NCI-H1417 (cell line): ENCODE measurements at regions not wholly inside any gene's neighbourhood (a gene's known extent, or its start where the extent isn't known, plus 50 kb on each side); places are given as distances from the start of the nearest gene placed in this dataset.
"Not testable (repeated sequence)": the region's sequence is repeated elsewhere in the genome, so short reads cannot be mapped to it uniquely, and the experiment has no call there.

Experiments used
- DNase-seq, 3 experiments: peaks; one replicate each; lab custom pipeline; 2025; lab: John Stamatoyannopoulos, UW

DNA sequence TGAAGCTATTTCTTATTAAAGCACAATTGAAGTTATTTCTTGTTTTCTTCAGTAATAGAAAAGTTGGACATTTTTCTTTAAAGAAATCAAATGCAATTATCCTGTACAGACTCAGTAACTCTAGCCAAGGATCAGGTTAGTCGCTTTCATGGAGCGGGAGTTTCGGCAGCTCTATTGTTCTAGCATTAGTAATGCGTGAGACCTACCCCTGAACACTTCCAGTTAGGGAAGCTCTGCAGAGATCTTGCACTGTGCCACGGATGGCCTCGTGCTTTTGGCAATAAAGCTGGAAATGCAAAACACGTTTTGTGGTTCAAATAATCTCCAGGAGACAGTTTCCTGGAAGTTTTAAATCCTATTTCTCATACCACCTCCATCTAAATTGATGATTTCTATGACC, 488.4 kb downstream of the SETD4 start:
- no peak for DNase-seq

DNA sequence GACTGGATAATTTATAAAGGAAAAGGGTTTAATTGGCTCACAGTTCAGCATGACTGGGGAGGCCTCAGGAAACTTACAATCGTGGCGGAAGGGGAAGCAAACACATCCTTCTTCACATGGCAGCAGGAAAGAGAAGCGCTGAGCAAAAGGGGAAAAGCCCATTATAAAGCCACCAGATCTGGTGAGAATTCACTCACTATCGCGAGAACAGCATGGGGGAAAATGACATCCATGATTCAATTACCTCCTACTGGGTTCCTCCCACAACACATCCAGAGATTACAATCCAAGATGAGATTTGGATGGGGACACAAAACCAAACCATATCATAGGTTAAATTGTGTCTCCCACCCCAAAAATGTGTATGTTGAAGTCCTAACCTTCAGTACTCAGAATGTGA, 491.7 kb downstream of the SETD4 start:
- DNase-seq: no peak

DNA sequence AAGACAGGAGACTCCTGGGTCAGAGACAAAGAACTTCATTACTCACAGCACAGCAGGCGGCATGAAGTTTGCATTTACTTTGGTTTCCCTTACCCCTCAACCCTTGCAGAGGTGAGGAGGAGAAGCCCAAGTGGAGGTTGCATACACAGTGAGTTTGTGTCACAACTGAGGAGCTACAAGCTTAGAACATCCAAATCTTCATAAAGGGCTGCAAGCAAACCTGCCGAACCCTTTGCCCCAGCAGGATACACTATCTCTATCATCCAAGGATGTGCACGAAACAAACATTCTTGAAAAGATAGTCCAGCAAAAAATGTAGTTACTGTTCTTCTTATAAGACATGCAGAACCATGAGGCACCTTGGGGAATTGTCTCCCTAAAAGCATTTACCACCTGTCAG, 493.5 kb downstream of the SETD4 start:
- no peak for DNase-seq

DNA sequence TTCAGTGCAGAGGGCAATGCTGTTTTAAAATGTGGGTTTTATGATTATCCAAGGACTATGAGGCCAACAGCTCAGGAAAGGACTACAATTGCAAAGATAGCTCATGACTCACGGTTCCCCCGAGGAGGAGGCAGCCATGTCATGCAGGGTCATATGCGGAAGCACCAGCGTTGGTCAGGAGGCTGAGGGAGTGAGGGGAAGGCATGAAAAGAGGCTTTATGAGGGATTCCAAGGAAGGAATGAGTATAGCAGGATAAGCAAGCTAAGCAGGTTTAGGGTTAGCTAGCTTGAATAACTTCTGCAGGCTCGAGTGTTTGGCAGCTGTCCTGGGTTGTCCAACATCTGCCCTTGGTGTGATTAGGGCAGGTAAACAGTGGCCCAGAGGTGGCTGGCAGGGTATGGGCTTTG, 495.1 kb downstream of the SETD4 start:
- DNase-seq: no peak

DNA sequence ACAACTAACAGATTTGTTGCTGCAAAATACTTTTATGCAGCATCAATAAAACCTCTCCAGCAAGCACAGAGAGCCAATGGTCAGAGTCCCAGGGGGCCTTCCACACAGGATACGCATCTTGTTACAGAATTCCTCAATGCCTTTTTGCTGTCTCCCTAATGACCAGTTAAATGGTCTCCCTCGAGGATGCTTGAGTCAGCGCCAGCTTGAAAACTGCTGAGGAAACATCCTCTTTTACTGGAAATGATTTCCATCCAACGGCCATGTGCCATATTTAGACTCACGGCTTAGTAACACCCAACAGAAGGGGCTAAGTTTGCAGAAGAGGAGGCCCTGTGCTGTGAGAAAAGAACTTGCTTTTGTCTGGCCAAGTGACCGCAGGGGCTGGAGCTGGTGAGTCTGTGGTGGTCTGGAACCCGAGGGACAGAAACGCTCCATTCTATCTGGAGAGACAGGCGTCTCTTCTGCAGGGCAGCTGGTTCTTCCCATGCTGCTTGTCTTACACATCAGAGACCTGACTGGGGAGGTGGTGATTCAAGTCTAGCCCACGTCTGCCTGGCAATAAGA, 496.4 kb downstream of the SETD4 start:
- DNase-seq: peak; percentile 32 to 94 (median 82)

DNA sequence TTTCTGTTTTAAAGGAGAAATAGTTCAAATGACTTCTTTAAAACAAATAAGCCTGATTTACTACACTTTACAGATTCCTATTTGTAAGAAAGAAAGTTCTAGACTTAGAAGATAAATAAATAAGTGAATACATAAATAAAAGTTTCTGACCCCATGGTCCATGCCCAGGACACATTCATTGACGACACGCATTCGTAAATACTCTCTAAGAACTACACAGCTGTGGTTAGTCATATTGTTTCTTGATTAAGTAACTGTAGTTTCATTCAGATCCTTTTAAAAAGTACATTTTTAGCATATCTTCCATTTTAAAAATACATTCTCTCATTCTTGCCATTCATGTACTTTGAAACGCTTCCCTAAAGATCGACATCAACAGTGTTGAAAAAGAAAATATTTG, 497.4 kb downstream of the SETD4 start:
- no peak for DNase-seq

DNA sequence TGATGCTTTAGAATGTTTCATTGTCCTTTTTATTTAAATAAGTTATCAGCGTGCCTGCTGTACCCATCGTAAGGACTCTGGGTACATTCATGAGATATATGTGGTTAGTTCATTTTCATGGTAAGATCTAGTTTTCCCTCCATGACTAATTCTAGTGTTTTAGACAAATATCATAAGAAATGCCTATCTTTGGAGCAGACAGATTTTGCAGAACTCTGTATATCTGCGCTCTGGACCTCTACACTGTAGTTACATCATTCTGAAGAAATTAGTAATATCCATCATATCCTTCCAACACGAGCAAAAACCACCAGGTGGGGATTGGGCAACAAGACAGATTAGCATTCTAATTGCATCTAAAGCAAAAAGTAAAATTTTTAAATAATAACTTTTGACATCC, 499.2 kb downstream of the SETD4 start:
- DNase-seq: no peak

DNA sequence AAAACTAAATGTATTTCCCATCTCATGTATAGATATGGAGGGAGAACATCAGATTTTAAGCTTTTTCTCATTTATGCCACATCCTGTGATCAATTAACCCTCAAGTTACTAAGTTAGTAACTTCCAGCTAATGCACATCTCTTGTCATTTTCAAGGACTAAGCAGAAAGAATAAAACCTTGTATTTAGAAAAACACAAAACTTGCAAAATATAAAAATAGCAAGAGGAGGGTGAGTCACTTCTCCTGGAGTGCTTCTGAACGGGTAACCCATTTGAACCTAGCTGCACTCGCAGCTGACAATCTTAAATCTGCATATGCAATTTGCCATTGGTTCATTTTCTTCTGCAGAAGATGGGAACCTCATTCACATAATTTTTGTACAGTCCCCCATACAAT, 500.5 kb downstream of the SETD4 start:
- no peak for DNase-seq

DNA sequence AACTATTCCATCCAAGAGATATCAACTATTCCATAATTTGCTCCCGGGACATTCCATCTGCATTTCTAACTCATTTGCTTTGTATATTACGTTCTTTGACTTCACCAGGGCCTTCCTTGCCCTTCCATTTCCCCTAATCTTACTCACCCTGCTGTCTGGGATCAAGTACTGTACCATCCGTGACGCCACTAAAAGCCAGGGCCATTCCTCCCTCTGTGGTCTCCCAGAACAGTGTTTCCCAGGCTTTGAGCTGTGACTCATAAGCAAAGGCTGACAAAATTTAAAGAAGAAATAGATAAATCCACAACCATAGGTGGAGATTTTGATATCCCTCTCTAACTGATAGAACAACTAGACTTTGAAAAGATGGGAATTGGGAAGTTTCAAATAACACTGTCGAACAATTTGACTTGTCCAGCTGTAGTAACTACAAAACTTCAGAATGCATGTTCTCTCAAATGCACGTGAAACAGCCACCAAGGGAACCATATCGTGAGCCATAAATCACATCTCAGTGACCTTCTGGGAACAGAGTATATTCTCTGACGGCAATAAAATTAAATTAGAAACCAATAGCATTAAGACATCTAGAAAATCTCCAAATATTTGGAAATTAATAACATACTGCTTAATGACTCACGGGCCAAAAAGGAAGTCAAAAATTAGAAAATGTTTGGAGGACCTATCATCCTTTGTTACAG, 501.0 kb downstream of the SETD4 start:
- no peak for DNase-seq

DNA sequence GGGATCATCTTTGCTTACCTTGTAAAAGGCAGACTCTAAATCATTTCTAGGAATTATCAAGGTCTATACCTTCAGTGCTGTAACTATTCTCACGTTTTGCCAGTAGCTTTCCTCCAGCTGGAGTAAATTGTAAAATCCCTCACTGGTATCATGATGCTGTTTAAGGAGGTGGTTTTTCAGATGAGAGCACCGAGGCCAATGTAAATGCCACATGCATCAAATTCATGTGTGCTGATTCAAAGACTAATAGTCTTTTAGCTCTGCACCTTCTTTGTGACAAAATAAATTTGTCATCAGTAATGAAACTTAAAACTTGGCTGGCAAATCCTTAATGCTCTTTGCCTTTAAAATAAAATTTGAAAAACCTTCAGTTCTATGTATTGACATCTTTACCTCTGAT, 503.8 kb downstream of the SETD4 start:
- DNase-seq: no peak

DNA sequence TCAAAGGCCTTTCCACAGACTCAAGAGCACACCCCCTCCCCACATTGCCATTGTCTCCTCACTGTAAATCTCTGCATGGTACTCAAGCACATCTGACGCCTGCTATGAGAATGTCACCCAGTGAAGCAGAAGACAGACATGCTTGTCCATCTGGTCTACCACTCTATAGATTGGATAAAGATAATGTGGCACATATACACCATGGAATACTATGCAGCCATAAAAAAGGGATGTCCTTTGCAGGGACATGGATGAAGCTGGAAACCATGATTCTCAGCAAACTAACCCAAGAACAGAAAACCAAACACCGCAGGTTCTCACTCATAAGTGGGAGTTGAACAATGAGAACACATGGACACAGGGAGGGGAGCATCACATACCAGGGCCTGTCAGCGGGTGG, 503.4 kb upstream of the RUNX1 start:
- DNase-seq: not testable (repeated sequence)

DNA sequence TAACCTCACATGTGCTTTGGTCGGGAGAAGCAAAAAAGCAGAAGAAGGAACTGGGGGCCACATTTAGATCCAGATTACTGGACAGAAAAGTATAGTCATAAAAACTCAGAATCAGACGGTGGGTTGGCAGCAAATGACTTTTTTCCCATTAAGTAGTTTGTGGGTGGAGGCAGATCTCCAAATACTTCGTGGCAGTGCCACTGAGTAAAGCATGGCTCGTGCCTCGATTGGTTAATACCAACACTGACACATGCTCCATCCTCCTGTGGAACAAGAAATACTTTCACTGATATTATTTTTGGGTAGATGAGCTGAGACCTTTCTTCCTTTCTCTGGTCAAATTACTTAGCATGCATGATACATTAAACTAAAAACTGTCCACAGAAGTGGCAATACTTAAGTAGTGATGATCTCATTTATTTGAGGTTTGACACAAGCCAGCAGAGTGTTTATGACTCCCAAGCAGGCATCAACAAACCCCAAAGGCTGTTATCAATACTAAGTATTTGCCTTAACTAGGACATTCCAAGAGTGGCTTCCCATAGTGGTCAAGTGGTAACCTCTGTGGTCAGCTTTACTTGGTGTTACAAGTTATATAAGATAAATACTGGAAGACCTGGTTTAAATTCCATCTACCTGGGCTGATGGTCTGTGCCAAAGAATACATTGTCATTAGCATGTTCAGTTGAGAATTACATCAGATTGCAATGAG, 500.0 kb upstream of the RUNX1 start:
- no peak for DNase-seq

DNA sequence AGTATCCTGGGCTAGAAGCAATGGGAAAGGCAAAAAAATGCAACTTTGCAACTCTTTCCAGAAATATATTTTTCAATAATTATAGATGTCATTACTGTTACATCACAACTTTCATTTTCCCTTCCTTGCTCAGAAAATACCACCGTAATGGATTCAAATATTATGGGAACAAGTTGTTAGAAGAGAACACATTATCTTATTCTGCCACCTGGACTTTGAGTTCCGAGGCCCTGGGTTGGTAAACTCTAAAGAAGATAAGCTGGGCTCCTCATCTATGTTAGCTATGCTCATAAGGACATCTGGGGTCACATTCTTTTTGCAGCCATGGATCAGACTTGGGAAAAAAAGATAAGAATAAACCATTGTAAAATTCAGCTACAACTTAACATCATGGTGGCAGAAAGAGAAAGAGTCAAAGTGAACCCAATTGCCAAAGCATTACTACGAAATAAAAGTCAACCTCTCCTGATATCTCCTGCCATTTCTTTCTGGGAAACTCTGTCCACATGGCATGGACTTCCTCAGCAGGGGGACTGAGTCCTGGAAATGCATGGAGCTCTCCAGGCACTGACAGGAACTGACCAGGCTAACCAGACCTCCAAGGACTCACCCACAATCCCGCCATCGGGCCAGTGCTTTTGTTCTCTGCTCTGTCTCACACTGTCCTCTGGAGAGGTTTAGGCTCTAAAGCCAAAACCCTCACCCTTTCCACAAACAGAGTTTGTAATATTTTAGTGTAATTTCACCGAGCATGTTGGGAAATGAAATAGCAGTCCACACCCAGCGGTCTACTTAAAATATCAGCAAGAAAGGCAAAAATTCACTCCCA, 499.1 kb upstream of the RUNX1 start:
- DNase-seq: no peak

DNA sequence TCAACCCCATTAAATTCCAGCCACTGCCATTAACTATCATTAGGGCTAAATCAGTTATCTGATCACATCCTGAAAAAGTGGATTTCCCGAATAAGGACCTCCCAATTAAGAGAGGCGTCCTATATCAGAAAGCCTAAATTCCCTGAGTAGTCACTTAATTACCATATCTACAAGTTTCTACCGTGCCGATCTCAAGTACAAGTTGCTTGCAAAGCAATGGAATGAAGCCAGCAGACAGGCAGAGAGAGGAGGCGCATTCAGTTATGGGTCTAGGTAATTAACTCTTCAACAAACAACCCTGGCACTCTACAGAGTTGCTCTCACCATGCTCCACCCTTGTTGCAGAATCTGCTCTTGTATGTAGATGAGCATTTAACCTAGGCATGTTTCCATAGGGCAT, 494.6 kb upstream of the RUNX1 start:
- DNase-seq: peak in 1 of 3 experiments; percentile 71

DNA sequence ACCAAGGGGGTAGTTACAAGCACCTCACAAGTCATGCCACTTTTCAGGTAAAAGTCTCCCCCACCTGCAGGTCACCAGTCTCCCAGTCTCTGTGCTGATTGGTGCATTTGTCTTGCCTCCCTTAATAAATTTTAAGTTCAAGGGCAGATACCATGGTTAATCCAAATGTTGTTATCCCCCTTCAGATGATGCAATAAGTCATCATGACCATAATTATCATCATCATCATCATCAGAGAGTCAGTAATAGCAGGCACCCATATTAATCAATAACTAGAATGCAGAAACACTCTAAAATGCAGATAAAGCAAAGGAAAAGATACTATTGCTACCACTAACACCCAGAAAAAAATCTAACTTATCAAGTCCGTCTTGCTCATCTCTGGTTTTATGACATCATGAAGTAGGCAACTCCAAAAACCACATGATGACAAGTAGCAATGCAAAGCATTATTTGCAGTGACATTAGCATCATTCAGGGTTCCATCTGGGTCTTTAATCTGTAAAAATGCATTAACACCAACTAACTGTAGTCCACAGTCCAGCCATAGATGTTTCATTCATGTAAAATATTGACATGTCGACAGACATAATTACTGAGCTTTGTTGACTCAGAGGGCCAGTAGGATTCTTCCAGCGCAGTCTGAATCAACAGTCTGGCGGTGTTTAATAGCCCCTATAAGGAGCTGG, 492.0 kb upstream of the RUNX1 start:
- DNase-seq: peak; percentile 59 to 87 (median 61)

DNA sequence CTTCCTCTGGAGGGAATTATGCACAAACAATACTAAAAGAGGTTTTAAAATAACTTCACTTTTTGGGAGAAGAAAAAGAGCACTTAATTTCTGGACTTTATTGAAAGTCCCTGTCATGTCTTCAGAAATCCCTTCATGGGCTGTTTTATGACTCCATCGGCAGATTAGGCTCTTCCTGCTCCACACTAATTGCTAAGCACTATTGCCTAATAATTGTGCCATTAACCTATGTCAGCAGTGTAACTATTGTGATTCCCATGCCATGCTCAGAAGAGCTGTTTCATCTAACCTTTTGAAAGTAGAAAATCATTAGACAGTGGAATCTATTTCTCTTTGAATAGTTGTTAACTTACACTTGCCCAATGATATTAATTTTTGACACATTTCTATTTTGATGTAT, 489.3 kb upstream of the RUNX1 start:
- DNase-seq: peak in 1 of 3 experiments; percentile 12

DNA sequence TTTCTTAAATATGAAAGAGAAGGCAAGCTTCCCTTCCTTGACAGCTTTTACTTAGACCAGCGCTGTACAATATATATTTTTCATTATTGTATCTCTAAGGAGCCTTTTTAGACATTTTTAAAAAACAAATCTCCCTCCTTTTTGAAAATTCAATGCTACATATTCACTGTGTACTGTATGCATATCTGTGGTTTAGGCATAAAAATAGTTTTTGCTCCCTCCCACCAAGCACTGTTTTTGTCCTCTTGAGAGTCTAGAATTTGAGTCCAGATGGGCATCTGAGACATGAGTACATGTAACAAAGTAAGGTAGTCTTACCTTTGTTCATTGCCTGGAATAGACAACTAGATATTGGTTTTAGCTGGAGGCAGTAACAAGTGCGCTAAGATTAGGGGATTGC, 488.5 kb upstream of the RUNX1 start:
- no peak for DNase-seq

DNA sequence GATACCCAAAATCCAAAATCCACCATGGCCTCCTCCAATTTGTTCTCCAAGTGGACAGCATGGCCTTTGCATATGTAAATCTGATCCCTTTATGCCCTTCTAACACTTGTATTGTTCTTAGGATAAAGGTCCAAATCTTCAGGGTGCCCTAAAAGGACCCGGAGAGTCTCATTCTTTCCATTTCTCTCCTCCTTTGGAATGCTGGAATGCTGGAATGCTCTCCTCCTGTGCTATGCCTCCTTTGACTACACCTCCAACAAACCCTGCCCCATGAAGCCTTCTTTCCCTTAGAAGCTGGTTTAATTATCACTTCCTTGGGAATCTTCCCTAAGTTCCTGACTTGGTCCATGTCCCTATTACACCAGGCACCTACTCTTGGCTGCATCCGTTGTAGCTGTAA, 484.8 kb upstream of the RUNX1 start:
- DNase-seq: no peak

DNA sequence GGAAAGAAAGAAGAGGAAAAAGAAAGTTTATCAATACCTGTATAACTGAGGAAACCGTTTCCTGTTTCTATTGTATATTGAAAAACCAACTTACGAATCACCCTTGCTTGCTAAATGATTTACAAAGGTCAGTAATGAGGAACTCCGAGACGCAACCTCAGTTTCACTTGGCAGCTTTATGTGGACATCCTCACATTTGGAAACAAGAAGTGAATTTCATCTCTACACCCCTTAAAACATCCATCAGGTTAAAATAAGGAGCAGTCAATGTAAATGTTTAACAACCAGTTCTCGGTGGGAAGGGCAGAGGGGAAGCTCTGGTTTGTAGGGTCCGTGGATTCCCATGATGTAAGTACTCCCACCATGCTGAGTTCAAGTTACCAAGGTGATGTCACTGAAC, 481.7 kb upstream of the RUNX1 start:
- DNase-seq: no peak

DNA sequence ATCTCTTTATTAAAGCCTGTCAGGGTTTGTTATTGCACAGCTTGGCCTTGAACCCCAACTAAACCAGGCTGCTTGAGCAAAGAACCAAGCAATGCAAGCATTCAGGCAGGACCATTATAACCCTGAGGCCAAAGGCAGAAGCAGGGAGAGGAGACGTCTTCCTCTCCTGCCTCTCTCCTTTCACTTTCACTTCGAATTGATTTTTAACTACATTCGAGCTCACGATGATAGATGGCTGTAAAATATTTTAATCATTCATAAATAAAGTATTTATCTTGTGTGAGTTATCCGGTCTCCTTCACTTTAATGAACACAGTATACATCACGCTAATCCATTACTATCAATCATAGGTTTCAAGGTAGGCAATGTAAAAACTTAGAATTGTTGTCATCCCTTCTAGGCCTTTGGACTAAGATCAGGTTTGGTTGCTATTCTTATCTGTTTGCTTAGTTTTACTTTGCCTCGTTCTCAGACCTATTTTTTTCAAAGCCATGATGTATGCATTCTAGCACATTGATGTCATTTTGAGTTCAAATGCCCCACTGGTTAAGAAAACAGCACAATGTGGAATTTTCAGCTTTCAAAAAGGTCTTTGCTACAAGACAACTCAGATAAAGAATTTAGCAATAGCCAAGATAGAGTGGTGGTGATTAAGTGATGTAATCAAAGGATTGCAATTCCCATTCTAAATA, 480.2 kb upstream of the RUNX1 start:
- DNase-seq: no peak
